ENCODE measurements at regions not wholly inside any gene's neighbourhood (a gene's known extent, or its start where the extent isn't known, plus 50 kb on each side); places are given as distances from the start of the nearest gene placed in this dataset.

DNA sequence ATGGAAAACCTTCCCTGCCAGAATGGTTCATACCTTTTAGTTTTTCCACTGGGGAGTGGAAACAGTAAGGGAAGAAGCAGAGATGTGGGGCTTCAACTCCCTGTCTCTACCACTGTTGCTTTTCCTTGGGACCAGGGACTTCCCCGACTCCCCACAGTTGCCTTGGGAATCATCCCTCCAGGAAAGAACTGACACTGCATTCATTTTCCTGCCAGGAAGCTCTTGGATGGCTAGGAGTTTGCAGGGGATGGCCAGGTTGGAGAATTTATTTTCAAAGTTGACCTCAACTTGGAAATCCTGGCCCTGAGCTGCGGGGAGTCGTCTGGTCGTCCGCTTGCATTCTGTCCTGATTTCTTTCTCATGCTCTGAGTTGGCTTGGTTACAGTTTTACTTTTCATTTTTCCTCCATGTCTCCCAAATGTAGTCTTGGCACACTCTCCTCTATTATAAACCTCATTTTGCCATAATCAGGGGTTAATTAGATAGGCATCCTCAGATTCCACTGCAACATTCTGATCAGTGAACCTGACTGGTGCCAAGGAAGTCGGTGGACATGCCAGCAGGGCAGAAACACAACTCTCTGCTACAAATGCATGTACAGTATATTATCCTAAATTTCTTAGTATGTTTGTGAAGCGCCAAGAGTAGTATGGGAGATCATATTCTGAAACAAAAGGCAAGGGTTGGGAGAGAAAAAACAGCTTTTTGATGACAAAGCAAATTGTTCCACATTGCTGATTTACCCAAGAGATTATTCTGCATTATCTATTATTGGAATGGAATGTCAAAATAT, 220.5 kb upstream of the XYLT1 start:
- no peak for TF ChIP-seq JUND (IDR thresholded peaks at IDR 0.05; ENCODE audit: low read depth)
- DNase-seq (ENCODE audit: low read depth in 1 of 2, low spot score in 1 of 2), result no peak
- in situ Hi-C loops (cut with HindIII; ENCODE audit: low pct_unique_long_range_greater_than_20kb, low sequenced_read_pairs), result no loop called here

- in situ Hi-C loops (cut with HindIII; ENCODE audit: low pct_unique_long_range_greater_than_20kb, low sequenced_read_pairs), result no loop called here
- TF ChIP-seq JUND (IDR thresholded peaks at IDR 0.05; ENCODE audit: low read depth), result no peak
- no peak for DNase-seq (ENCODE audit: low read depth in 1 of 2, low spot score in 1 of 2)
These were observed 214.7 kb upstream of the XYLT1 start for GRCh38 chr16:17685447-17685846.

DNA sequence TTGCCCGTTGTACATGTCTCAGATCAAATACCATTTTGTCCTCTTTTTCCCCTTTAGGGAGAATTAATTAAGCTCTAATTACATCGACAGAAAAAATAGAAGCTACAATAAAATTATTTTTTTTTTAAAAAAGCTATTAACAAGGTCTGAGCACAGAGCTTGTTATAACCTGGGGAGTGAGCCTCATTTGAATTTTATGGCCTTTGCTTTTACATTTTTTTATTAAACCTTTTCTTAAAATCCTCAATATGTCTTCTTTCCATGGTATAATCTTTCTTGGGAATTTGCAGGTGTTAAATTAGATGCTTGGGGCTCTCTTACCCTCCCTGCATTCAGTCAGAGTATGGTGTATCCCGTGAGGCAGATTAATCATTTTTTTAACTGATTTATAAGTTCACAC, 212.5 kb upstream of the XYLT1 start:
- DNase-seq (ENCODE audit: low read depth in 1 of 2, low spot score in 1 of 2), result no peak
- in situ Hi-C loops (cut with HindIII; ENCODE audit: low pct_unique_long_range_greater_than_20kb, low sequenced_read_pairs), result no loop called here
- TF ChIP-seq JUND (IDR thresholded peaks at IDR 0.05; ENCODE audit: low read depth), result no peak

DNA sequence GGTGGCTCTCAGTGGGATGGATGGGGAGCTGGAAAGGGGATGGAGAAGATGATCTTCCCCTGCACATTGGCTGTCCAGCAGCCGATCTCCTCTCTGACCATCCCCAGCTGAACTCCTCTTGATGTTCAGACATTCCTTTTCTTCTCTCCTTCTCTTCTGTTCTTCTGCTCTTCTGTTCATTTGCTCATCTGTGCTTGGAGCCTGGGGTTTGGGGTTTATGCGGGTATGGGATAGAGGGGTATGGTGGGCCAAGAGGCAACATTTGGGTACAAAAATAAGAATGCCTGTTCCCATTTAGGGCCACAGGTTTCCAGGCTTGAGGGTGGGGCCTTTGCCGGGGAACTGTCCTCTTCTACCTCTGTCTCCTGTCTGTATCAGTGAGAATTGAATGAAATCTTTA, 205.4 kb upstream of the XYLT1 start:
- in situ Hi-C loops (cut with HindIII; ENCODE audit: low pct_unique_long_range_greater_than_20kb, low sequenced_read_pairs), result no loop called here
- no peak for TF ChIP-seq JUND (IDR thresholded peaks at IDR 0.05; ENCODE audit: low read depth)
- DNase-seq (ENCODE audit: low read depth in 1 of 2, low spot score in 1 of 2), result no peak

DNA sequence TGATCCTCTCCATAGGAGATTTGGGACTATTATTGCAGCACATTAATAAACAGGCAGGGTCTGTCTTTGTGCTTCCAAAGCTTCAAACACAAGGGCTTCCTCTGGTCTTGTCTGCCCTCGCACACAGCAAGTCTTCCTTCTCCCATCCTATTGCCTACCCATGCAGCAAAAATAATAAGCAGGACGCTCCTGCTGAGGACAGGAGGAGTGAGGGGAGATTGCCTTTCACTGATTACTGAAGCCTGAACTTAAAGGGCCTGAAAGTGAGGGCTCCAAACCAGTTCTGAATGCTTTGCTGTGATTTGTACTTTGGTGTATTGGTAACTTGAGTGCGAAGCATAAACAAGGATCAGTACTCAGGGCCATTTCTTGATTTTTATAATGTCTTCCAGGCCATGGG, 197.6 kb upstream of the XYLT1 start:
- in situ Hi-C loops (cut with HindIII; ENCODE audit: low pct_unique_long_range_greater_than_20kb, low sequenced_read_pairs), result no loop called here
- DNase-seq (ENCODE audit: low read depth in 1 of 2, low spot score in 1 of 2), result no peak
- no peak for TF ChIP-seq JUND (IDR thresholded peaks at IDR 0.05; ENCODE audit: low read depth)

- no peak for TF ChIP-seq JUND (IDR thresholded peaks at IDR 0.05; ENCODE audit: low read depth)
- no peak for DNase-seq (ENCODE audit: low read depth in 1 of 2, low spot score in 1 of 2)
- in situ Hi-C loops (cut with HindIII; ENCODE audit: low pct_unique_long_range_greater_than_20kb, low sequenced_read_pairs), result no loop called here
These were observed 195.5 kb upstream of the XYLT1 start for GRCh38 chr16:17666293-17666692.

DNA sequence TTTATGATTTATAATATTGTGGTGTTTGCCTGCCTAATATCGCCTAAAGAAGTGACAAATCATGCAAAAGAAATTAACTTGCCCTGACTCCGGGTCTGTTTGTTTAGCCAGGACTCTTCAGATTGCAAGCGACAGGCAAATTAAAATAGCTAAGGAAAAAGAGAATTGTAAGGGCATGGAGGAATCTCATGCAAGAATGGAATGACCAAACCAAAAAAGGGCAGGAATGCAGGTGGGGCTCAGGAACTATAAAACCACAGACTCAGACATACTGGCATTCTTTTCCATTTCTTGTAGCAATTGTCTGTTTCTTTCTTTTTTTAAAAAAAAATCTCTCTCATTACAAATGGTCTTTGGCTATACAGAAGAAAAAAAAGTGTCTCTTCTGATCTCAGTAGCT, 188.1 kb upstream of the XYLT1 start:
- TF ChIP-seq JUND (IDR thresholded peaks at IDR 0.05; ENCODE audit: low read depth), result no peak
- no peak for DNase-seq (ENCODE audit: low read depth in 1 of 2, low spot score in 1 of 2)
- in situ Hi-C loops (cut with HindIII; ENCODE audit: low pct_unique_long_range_greater_than_20kb, low sequenced_read_pairs), result no loop called here

- TF ChIP-seq JUND (IDR thresholded peaks at IDR 0.05; ENCODE audit: low read depth), result no peak
- DNase-seq (ENCODE audit: low read depth in 1 of 2, low spot score in 1 of 2), result no peak
- in situ Hi-C loops (cut with HindIII; ENCODE audit: low pct_unique_long_range_greater_than_20kb, low sequenced_read_pairs), result no loop called here
These were observed 186.3 kb upstream of the XYLT1 start for GRCh38 chr16:17657045-17657444.

GRCh38 chr16:17654571-17654970, 183.8 kb upstream of the XYLT1 start:
- no peak for DNase-seq (ENCODE audit: low read depth in 1 of 2, low spot score in 1 of 2)
- in situ Hi-C loops (cut with HindIII; ENCODE audit: low pct_unique_long_range_greater_than_20kb, low sequenced_read_pairs), result no loop called here
- no peak for TF ChIP-seq JUND (IDR thresholded peaks at IDR 0.05; ENCODE audit: low read depth)

DNA sequence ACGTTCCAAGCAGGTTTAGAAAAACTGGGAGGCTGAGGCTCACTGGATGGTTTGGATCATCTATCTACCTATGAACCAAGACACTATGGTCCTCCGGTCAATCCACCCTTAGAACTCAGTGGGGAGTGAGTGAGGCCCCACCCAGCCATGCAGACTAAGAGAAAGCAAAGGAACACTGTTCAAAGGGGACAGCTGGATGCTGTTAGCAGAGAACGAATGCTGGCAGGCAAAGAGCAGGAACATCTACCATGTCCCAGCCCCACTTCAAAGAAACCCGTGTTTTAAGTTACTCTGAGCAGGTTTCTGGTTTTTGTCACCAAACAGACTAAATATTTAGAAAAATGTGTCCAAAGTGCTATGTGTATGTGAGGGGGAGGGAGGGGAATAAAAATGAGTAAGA, 183.4 kb upstream of the XYLT1 start:
- no peak for DNase-seq (ENCODE audit: low read depth in 1 of 2, low spot score in 1 of 2)
- TF ChIP-seq JUND (IDR thresholded peaks at IDR 0.05; ENCODE audit: low read depth), result no peak
- in situ Hi-C loops (cut with HindIII; ENCODE audit: low pct_unique_long_range_greater_than_20kb, low sequenced_read_pairs), result no loop called here

DNA sequence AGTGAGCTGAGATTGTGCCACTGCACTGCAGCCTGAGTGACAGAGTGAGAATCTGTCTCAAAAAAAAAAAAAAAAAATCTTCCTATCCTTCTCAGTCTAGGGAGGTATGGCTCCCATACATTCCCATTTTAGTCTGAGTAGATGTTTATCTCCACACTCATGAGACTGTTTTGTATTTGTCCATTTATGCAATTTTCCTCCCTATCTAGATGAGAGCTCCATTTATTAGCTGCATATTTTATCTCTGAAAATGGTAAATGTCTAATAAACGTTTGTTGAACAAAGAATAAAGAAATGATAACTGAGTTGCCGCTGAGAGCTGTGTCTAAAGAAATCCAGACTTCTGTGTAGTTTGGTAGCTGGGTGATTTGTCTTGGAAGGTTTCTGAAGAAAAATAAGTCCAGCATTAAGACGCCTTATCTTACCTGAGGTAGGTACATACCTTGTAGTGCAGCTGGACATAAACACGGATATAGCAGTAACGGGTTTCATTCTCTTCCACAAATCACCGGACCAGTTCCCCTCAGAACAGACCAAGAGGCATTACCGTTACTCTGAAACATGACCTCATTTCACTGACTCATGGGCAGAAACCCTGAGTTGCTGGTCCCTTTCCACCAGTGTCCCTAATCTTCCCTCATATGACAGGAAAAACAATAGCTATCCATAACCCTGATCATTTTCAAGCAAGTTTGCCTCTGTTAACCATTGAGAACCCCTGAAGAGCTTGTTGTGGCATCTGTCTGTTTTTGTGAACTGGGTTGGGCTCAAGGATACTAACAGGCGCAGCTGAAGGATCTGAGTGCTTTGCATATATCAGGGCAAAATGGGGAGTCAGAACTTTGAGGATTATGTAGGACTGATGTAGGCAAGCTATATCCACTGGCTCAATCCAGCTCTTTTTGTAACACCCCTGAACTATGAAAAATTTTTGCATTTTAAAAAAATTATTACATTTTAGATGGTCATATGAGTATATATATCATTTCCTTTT, 177.4 kb upstream of the XYLT1 start:
- no peak for DNase-seq (ENCODE audit: low read depth in 1 of 2, low spot score in 1 of 2)
- no peak for TF ChIP-seq JUND (IDR thresholded peaks at IDR 0.05; ENCODE audit: low read depth)
- in situ Hi-C loops (cut with HindIII; ENCODE audit: low pct_unique_long_range_greater_than_20kb, low sequenced_read_pairs), result no loop called here

DNA sequence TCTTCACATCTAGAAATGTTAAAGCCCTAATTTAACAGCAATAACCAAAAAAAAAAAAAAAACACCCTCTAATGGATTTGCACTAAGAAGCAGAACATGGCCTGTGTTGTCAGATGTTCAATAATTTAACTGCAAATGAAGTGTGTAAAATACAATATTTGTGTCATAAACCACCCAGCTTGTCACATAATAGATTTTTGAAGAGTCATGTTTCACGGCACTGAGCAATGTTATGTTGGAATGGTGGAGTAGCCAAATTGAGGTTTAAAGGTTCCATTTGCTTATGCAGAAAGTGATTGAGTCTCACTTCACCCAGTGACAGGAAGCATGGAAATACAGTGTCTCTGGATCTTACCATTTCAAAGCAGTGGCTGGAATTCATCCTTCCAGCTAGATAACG, 173.2 kb upstream of the XYLT1 start:
- no peak for DNase-seq (ENCODE audit: low read depth in 1 of 2, low spot score in 1 of 2)
- in situ Hi-C loops (cut with HindIII; ENCODE audit: low pct_unique_long_range_greater_than_20kb, low sequenced_read_pairs), result no loop called here
- TF ChIP-seq JUND (IDR thresholded peaks at IDR 0.05; ENCODE audit: low read depth), result no peak

DNA sequence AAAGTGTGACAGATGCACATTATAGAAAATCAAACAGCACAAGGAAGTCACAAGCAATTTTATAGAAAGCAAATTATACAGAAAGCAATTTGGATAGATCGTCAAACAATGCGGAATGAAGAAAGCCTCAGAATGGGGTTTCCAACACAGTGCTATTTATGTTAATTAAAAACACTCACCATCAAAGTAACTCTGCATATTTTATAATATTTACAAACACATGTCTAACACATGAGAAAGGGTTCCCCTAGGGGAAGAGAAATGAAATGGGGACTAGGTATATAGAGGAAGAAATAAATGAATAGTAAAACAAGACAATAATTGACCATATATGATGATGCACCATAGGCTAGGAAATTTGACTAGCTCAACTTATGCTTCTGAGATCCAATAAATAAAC, 171.2 kb upstream of the XYLT1 start:
- TF ChIP-seq JUND (IDR thresholded peaks at IDR 0.05; ENCODE audit: low read depth), result no peak
- in situ Hi-C loops (cut with HindIII; ENCODE audit: low pct_unique_long_range_greater_than_20kb, low sequenced_read_pairs), result no loop called here
- no peak for DNase-seq (ENCODE audit: low read depth in 1 of 2, low spot score in 1 of 2)
